HG02759 (cell line): ENCODE measurements at regions not wholly inside any gene's neighbourhood (a gene's known extent, or its start where the extent isn't known, plus 50 kb on each side); places are given as distances from the start of the nearest gene placed in this dataset.
"Not testable (repeated sequence)": the region's sequence is repeated elsewhere in the genome, so short reads cannot be mapped to it uniquely, and the experiment has no call there.

Source experiments
- ATAC-seq: cut with Tn5 transposase; IDR thresholded peaks from one replicate; pipeline ENCODE4 v1.9.1; 2021; ENCODE audit warnings: mild to moderate bottlenecking, moderate library complexity; ENCODE audit not compliant: unreplicated experiment

DNA sequence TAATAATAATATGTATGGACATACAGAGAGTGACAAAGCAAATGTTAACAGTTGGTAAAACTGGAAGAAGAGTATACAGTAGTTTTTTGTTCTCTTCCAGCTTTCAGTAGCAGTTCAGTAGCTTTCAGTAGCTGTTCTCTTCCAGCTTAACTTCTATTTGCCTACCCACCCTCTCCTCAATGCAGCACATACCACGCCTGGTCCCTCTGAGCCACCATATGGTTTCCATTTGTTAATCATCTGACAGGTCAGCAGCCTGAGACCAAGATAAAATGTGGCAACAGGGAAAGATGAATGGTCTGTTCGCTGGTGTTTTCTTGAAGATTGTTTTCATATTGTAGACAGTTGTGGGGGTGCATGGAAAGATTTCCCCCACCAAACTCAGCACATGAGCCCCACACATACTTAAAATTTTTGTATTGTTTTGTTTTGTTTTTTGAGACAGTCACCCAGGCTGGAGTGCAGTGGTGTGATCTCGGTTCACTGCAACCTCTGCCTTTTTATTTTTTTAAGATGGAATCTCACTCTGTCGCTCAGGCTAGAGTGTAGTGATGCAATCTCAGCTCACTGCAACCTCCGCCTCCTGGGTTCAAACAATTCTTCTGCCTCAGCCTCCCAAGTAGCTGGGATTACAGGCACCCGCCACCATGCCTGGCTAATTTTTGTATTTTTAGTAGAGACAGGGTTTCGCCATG lies 56.8 kb downstream of the ATP6V0E2 start:
- not testable (repeated sequence) for ATAC-seq

DNA sequence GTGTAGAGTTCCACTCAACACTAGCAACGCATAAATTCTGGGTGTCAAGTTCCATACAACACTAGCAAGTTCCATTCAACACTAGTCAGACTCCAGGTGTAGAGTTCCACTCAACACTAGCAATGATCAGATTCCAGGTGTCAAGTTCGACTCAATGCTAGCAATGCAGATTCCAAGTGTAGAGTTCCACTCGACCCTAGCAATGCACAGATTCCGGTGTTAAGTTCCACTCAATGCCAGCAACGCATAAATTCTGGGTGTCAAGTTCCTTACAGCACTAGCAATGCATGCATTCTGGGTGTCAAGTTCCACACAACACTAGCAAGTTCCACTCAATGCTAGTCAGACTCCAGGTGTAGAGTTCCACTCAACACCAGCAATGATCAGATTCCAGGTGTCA lies 60.0 kb downstream of the ATP6V0E2 start:
- not testable (repeated sequence) for ATAC-seq

DNA sequence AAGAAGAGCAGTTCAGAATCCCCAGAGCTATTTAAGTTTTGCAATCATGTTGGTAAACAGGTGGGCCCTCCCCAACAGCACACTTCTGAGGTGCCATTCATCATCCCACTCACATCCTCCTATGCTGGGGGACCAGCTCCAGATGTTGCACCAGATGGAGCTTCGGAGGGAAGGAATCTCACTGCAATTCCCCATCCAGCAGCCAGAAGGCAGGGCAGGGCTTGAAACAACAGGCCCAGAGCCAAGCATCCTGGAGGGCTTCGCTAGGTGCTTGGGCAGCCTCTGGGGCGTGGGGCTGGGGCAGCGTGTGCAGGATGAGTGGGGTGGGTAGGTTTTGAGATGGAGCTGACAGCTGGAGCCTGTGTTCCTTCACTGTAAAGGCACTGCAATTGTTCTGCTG lies 73.6 kb downstream of the ATP6V0E2 start:
- ATAC-seq, result not testable (repeated sequence)

DNA sequence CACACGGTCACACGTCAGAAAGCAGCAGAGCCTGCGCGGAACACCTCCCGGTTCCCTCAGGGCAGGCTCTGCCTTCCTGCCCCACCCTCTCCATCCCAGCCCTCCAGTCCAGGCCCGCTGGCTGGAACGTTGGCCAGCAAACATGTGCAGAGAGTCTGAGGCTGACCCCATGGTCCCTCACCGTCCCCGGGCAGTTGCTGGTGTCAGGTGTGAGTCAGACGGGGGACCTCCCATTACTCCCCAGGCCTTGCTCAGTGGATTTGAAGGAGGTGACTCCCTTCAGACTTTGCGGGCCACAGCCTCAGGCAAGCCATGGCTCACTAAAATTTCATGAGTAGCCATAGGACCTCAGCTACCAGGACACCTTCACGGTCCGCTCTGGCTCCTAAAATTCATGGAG lies 74.7 kb downstream of the ATP6V0E2 start:
- ATAC-seq, result not testable (repeated sequence)

DNA sequence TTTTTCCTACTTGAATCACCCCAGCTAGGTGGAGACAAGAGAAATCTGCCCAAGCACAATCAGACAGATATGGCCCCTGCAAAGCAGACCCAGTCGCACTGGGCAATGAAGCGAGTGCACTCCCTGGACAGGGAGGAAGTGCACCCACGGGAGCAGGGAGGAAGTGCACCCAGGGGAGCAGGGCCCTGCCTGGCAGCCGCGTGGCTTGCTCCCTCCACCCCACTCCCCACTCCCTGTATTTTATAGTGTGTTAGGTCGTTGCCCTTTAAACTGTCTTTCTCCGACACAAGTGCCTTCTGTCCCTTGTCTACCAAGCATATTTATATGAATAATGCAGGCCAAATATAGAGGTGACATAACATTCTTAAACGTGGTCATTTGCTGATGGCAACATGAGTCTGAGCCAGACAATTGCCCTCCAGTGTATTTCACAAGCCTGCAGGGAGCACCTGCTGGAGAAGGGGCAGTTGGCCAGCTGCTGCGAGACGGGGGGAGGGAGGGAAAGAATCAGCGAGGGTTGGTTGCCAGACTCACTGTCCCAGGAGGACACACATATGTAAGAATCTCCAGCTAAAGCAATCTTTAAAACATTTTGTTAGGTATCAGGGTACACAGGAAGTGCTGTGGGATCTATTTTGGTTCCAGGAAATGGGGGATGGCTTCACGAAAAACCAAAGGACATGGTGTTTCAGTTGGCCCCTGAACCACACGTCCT lies 76.3 kb downstream of the ATP6V0E2 start:
- not testable (repeated sequence) for ATAC-seq

DNA sequence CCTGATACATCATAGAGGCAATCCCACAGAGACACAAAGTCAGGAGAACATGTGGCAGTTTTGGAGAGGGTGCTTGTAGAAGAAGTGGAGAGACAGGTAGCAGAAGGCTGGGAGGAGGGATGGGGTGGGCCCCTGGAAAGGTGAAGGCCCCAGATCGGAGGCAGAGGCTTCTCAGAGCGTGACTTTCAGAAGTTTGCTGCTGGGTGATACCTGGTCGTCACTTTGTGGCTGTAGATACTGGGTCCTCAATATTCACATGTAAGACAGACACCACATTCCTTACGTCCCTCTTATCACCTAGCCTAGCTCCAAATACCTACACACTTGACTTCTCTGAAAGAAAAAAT lies 76.8 kb downstream of the ATP6V0E2 start:
- ATAC-seq, result not testable (repeated sequence)

DNA sequence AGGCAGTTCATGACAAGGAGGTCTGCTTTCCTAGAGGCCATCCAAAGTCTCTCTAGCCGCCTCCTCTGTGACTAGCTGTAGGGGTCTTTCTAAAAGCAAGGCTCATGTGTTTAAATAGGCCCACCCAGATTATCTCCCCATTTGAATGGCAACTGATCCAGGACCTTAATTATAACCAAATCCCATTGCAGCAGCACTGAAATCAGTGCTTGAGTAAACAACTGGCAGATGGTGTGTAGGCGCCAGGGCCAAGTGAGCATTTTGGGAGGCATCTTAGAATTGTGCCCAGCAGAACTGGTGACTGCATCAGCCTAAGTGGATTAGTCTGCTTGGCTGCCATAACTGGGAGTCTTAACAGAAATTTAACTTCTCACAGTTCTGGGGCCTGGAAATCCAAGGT lies 77.8 kb downstream of the ATP6V0E2 start:
- not testable (repeated sequence) for ATAC-seq

DNA sequence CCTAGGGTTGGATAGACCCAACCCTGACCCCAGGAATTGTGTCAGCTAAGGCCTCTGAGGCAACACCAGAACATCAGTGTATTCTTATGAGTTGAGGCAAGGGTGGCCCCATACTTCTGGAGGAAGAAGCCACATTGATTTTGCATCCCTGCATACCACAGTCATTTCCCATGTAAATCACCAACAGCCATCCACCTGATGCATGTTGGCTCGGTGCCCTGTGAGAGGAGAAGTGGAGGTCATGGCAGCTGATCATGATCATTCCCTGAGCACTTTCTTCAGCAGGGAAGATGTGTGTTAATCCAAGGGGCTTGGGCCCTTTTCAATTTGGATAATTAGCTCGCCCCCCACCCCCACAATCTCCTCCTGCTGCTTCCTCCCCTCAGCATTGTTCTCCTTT lies 85.1 kb downstream of the ATP6V0E2 start:
- not testable (repeated sequence) for ATAC-seq

DNA sequence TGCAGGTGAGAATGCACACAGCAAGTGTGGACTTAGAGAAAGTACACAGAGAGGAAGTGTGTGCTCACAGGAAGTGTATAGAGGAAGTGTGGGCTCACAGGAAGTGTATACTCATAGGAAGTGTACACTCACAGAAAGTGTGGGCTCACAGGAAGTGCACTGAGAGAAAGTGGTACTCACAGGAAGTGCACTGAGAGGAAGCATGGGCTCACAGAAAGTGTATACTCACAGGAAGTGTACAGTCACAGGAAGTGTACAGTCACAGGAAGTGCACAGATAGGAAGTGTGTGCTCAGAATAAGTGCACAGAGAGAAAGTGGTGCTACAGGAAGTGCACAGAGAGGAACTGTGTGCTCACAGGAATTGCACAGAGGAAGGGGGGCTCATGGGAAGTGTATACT lies 87.1 kb downstream of the ATP6V0E2 start:
- not testable (repeated sequence) for ATAC-seq

DNA sequence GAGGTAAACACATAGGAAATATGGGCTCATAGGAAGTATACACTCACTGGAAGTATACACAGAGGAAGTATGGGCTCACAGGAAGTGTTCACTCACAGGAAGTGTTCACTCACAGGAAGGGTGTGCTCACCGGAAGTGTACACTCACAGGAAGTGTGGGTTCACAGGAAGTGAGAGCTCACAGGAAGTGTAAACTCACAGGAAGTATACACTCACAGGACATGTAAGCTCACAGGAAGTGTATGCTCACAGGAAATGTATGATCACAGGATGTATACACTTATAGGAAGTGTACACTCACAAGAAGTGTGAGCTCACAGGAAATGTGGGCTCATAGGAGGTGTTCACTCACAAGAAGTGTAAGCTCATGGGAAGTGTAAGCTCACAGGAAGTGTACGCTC lies 88.1 kb downstream of the ATP6V0E2 start:
- not testable (repeated sequence) for ATAC-seq

DNA sequence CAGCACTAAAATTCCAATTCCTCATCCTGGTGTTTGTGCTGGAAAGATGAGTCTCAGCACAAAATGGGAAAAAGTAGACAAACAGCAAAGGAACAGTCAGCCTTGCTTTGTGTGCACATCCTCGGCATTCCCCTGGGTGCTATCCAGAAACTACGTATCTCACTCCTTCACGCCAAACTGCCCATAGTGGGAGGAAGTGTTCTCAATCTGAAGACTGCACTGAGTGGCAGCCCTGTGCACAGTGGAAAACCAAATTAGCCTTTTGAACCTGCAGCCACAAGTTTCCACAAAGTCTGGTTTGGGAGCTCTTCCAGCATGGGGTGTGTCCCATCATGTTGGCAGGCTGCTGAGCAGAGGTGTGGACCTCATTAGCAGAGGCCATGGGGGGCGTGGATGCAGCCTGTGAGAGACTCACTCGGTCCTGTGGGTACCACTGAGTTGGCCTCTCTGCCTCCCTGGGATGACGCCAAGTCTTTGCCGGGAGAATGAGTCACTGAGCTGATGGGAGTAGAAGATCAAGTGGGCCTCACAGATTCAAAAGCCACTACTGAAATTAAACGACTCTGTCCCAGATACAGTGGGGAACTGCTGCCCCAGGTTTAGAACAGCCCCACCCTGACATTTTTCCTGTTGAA lies 89.0 kb downstream of the ATP6V0E2 start:
- not testable (repeated sequence) for ATAC-seq

DNA sequence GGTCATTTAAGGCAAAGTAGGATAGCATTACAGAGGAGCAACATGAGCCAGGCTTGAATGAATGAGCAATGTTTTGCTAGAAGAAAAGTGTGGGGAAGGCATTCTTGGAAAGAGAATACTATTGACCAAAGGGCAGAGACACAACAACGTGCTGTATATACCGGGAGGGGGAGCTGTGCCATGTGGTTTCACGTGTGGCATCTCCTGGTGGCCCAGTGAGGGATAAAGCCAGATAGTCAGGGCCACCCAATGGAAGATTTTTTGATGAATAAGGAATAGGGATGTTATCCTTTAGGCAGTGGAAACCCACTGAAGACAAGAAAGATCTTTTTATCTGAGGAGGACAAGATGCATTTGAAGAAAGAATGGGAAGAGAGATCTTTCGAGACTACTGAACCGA lies 90.2 kb downstream of the ATP6V0E2 start:
- not testable (repeated sequence) for ATAC-seq

DNA sequence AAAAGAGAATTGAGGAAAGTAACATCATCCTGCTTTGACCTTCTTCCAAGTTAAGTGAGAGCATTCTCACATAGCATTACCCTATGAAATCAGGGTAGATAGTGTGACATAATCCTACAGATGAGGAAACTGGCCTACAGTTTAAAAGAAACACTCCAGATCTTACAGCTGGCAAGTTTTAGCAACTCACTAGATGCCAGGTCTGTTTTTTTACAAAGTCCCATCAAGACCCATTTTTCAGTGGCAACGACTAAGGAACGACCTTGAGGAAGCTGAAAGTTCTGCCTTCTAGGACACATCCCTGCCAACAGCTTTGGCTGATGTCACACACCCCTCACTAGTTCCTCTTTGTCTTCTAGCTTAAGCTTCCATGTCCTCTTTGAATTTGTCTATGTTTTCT lies 92.7 kb downstream of the ATP6V0E2 start:
- not testable (repeated sequence) for ATAC-seq

DNA sequence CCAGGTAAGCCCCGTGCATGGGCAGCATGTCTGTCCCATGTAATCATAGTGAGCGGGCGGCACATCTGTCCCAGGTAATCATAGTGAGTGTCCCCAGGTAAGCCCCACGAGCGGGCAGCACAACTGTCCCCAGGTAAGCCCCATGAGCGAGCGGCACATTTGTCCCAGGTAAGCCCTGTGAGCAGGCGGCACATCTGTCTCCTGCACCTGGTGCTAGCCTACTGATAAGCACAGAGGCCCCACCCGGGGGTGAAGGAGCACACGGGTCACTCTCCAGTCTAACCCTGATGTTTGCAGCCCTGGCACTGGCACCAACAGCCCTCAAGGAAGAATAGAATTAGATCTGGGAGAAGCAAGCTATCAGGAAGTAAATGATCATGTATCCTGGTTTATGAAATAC lies 99.2 kb downstream of the ATP6V0E2 start:
- ATAC-seq, result not testable (repeated sequence)

DNA sequence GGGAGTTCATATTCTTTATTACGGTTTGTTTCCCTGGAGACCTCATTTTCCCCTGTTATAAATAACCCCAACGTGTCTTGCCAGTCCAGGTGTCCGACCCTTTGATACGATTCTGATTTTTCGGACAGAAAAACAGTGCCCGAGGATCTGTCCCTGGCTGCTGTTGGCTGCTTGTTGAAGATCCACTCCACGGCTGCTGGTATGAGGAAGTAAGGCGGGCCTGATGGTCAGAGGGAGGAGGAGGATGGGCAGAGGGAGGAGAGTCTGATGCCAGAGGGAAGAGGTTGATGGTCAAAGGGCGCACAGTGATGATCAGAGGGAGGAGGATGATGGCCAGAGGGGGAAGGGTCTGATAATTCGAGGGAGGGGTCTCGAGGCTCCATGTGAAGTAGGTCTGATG lies 99.9 kb downstream of the ATP6V0E2 start:
- ATAC-seq, result not testable (repeated sequence)

DNA sequence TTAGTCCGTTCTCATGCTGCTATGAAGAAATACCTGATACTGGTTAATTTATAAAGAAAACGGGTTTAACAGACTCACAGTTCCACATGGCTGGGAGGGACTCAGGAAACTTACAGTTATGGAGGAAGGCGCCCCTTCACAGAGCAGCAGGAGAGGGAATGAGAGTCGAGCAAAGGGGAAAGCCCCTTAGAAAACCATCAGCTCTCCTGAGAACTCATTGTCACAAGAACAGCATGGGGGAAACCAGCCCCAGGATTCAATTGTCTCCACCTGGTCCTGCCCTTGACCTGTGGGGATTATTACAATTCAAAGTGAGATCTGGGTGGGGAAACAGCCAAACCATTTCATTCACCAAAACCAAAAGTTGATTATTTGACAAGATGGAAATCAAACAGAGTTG lies 101.8 kb downstream of the ATP6V0E2 start:
- ATAC-seq, result not testable (repeated sequence)

DNA sequence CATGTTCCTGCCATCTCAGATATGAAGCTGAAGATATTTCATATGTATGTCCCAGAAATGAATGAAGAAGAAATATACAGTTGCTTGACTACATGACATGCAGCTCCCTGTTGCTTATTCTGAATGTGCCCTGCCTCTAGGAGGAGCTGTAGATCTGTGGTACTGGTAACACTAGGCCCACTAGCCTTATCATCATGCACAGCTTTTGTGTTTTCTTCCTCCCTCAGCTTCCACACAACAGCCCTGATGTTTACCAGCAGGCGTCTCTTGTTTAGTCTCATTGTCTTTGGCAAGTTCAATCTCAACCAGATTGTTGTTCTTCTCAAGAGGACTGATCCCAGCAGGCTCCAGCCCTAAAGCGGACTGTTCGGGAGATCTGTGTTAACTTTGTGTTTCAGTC lies 104.8 kb downstream of the ATP6V0E2 start:
- not testable (repeated sequence) for ATAC-seq

DNA sequence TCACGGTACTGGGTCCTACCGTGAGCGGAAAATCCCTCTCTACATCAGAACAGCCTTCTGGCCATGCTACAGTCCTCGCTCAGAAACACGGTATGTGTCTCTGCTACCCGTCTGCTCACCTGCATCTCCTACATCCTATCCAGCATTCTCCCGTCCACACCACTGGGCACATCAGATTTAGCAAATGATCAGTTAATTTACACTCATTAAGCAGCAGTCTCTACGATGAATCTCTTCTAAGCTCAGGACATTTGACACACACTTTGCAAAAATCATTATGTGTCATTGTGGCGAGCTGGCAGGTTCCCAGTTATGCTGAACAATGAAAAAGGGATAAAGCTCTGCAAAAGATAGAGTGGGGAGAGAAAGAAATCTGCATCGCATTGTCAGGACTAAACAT lies 105.2 kb downstream of the ATP6V0E2 start:
- not testable (repeated sequence) for ATAC-seq

DNA sequence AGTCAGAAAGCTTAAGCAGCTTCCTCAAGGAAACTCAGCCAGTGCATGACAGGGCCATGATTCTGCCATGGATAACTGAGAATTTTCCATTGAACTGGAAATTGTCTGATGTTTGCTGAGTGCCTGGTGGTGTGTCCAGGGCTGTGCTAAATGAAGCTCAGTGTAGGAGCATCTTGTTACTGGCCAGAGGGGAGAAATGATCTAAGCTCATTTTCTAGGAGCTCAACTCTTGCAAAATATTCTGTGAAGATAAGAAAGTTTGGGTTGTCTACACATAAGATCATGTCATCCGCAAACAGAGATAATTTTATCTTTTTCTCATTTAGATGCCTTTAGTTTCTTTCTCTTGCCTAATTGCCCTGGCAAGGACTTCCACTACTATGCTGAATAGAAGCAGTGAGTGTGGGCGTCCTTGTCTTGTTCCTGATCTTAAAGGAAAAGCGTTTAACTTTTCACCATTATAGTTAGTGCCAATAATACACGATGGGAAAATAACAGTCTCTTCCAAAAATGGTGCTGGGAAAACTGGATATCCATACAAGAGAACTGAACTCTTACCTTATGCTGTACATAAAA lies 108.9 kb downstream of the ATP6V0E2 start:
- not testable (repeated sequence) for ATAC-seq

DNA sequence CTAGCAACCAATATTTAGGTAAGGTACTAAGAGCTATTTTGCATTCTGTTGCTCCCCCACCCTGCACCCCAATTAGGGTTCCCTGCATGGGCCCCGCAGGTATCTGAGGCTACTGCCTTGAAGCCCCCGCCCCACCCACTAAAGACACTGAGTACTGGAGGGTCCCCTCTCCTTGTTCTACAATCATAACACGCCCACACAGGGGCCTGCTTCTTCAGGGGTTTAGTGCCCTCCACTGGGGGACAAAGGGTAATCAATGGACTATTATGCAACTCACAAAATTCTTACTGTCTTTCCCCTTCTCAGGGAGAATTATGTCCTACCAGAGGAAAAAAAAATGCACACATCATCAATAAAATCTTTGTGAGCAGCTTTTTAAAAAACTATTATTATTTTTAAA lies 113.1 kb downstream of the ATP6V0E2 start:
- ATAC-seq, result not testable (repeated sequence)

DNA sequence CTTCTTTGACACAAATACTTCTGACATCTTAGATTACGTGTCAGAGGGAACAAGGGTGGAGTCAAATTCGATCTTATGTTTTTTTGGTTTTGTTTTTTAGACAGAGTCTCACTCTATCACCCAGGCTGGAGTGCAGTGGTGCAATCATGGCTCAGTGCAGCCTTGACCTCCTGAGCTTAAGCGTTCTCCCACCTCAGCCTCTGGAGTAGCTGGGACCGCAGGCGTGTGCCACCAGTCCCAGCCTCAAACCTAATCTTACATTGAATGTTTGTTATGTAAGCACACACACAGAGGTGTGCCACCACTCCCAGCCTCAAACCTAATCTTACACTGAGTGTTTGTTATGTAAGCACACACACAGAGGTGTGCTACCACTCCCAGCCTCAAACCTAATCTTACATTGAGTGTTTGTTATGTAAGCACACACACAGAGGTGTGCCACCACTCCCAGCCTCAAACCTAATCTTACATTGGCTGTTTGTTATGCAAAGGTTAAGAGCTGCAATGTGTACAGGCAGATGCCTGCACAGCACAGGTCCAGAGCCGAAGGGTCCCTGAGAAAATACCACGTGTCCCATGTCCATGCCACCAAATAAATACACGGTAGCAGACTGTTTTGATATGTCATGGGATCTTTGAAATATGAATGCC lies 118.0 kb downstream of the ATP6V0E2 start:
- not testable (repeated sequence) for ATAC-seq
